ENCODE measurements at regions not wholly inside any gene's neighbourhood (a gene's known extent, or its start where the extent isn't known, plus 50 kb on each side); places are given as distances from the start of the nearest gene placed in this dataset.
A peak's percentile ranks its signal among the peaks of the same experiment; 100 is the strongest.

DNA sequence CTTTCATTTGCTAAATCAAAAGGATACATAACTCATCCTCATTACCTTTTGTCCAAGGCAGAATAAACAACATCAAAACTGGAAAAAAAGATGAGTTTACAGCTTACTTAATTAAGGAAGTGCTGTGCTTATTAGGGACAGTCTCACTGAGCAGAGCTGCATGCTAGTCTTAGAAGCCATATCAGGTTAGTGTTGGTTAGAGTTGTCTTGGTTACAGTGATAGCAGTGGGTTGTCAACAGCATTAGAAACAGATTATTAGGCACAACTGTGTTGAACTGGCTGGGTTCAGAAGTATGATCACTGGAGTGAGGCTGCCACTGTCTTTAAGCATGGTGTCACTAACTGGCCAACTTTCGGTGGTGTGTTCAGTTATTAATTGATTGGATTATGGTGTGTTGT, 503.9 kb upstream of the IGFBP3 start:
- no peak overlapping the region for H3K27ac Mint-ChIP-seq (ENCODE audit: unreplicated experiment)
- no peak for FAIRE-seq

GRCh38 chr7:46421441-46422230, 500.6 kb upstream of the IGFBP3 start:
- H2AFZ ChIP-seq (ENCODE audit: low read depth, low read length) = no peak overlapping the region
- no peak for TF ChIP-seq EZH2 (IDR thresholded peaks at IDR 0.05; ENCODE audit: insufficient read depth, low read length)
- TF ChIP-seq, protein P1, sequence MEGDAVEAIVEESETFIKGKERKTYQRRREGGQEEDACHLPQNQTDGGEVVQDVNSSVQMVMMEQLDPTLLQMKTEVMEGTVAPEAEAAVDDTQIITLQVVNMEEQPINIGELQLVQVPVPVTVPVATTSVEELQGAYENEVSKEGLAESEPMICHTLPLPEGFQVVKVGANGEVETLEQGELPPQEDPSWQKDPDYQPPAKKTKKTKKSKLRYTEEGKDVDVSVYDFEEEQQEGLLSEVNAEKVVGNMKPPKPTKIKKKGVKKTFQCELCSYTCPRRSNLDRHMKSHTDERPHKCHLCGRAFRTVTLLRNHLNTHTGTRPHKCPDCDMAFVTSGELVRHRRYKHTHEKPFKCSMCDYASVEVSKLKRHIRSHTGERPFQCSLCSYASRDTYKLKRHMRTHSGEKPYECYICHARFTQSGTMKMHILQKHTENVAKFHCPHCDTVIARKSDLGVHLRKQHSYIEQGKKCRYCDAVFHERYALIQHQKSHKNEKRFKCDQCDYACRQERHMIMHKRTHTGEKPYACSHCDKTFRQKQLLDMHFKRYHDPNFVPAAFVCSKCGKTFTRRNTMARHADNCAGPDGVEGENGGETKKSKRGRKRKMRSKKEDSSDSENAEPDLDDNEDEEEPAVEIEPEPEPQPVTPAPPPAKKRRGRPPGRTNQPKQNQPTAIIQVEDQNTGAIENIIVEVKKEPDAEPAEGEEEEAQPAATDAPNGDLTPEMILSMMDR (IDR thresholded peaks at IDR 0.05; ENCODE audit: insufficient read depth, low read depth, low read length) = no peak
- H3K36me3 Mint-ChIP-seq (ENCODE audit: low read depth, unreplicated experiment) = no peaks in the 10 kb centered on the region
- no peak for FAIRE-seq
- H3K36me3 ChIP-seq (ENCODE audit: insufficient read depth, low read length) = no peaks in the 10 kb centered on the region
- no peak overlapping the region for H3K27ac ChIP-seq (ENCODE audit: low read depth, low read length)
- no peak overlapping the region for H3K4me3 Mint-ChIP-seq (ENCODE audit: unreplicated experiment)
- DNase-seq (ENCODE audit: low read depth) = no peak
- H3K27me3 Mint-ChIP-seq (ENCODE audit: low read depth, unreplicated experiment) = peaks cover 4% of the 10 kb centered on the region
- H3K4me3 ChIP-seq (ENCODE audit: insufficient read depth, low read depth, low read length) = no peak overlapping the region
- no peaks in the 10 kb centered on the region for H3K9me3 ChIP-seq (ENCODE audit: insufficient read depth, low read depth, low read length)
- no peak overlapping the region for H3K9ac ChIP-seq (ENCODE audit: low read length)
- H3K4me2 ChIP-seq (ENCODE audit: low read length) = no peak overlapping the region
- no peaks in the 10 kb centered on the region for H3K4me1 Mint-ChIP-seq (ENCODE audit: low read depth, unreplicated experiment)
- no peaks in the 10 kb centered on the region for H3K27me3 ChIP-seq (ENCODE audit: insufficient read depth, low read length)
- H4K20me1 ChIP-seq (ENCODE audit: insufficient read depth, low read length) = no peaks in the 10 kb centered on the region
- H3K79me2 ChIP-seq (ENCODE audit: insufficient read depth, low read length) = no peaks in the 10 kb centered on the region
- no peaks in the 10 kb centered on the region for H3K4me1 ChIP-seq (ENCODE audit: insufficient read depth, low read length)
- H3K27ac Mint-ChIP-seq (ENCODE audit: unreplicated experiment) = no peak overlapping the region
- peaks cover 7% of the 10 kb centered on the region for H3K9me3 Mint-ChIP-seq (ENCODE audit: unreplicated experiment)

More for the DNA sequence above, 503.9 kb upstream of the IGFBP3 start:
- Histone ChIP-seq H3K4me3 (ENCODE audit: insufficient read depth, low read depth, low read length) (no peak overlapping the region), H2AFZ (ENCODE audit: low read depth, low read length) (no peak overlapping the region), H4K20me1 (ENCODE audit: insufficient read depth, low read length) (no peaks in the 10 kb centered on the region), H3K4me1 (ENCODE audit: insufficient read depth, low read length) (no peaks in the 10 kb centered on the region), H3K9me3 (ENCODE audit: insufficient read depth, low read depth, low read length) (no peaks in the 10 kb centered on the region), H3K79me2 (ENCODE audit: insufficient read depth, low read length) (no peaks in the 10 kb centered on the region), H3K4me2 (ENCODE audit: low read length) (no peak overlapping the region), H3K27ac (ENCODE audit: low read depth, low read length) (no peak overlapping the region), H3K27me3 (ENCODE audit: insufficient read depth, low read length) (no peaks in the 10 kb centered on the region), H3K9ac (ENCODE audit: low read length) (no peak overlapping the region), H3K36me3 (ENCODE audit: insufficient read depth, low read length) (no peaks in the 10 kb centered on the region)
- Mint-ChIP-seq H3K27me3 (ENCODE audit: low read depth, unreplicated experiment) (peaks cover 4% of the 10 kb centered on the region), H3K36me3 (ENCODE audit: low read depth, unreplicated experiment) (no peaks in the 10 kb centered on the region), H3K4me3 (ENCODE audit: unreplicated experiment) (no peak overlapping the region), H3K9me3 (ENCODE audit: unreplicated experiment) (peaks cover 9% of the 10 kb centered on the region), H3K4me1 (ENCODE audit: low read depth, unreplicated experiment) (no peaks in the 10 kb centered on the region)
- TF ChIP-seq, protein P1 (IDR thresholded peaks at IDR 0.05; ENCODE audit: insufficient read depth, low read depth, low read length) = no peak
- TF ChIP-seq EZH2 (IDR thresholded peaks at IDR 0.05; ENCODE audit: insufficient read depth, low read length) = no peak
- no peak for DNase-seq (ENCODE audit: low read depth)

- Mint-ChIP-seq H3K36me3 (ENCODE audit: low read depth, unreplicated experiment) (no peaks in the 10 kb centered on the region), H3K9me3 (ENCODE audit: unreplicated experiment) (no peaks in the 10 kb centered on the region), H3K27ac (ENCODE audit: unreplicated experiment) (peak overlapping the region; percentile 19), H3K4me3 (ENCODE audit: unreplicated experiment) (no peak overlapping the region), H3K27me3 (ENCODE audit: low read depth, unreplicated experiment) (peaks cover 2% of the 10 kb centered on the region), H3K4me1 (ENCODE audit: low read depth, unreplicated experiment) (peaks cover 6% of the 10 kb centered on the region)
- H4K20me1 ChIP-seq (ENCODE audit: insufficient read depth, low read length) = no peaks in the 10 kb centered on the region
- no peak overlapping the region for H3K4me3 ChIP-seq (ENCODE audit: insufficient read depth, low read depth, low read length)
- DNase-seq (ENCODE audit: low read depth) = peak; percentile 44
- no peaks in the 10 kb centered on the region for H3K9me3 ChIP-seq (ENCODE audit: insufficient read depth, low read depth, low read length)
- FAIRE-seq = no peak
- H3K79me2 ChIP-seq (ENCODE audit: insufficient read depth, low read length) = no peaks in the 10 kb centered on the region
- no peaks in the 10 kb centered on the region for H3K36me3 ChIP-seq (ENCODE audit: insufficient read depth, low read length)
- no peaks in the 10 kb centered on the region for H3K27me3 ChIP-seq (ENCODE audit: insufficient read depth, low read length)
- H2AFZ ChIP-seq (ENCODE audit: low read depth, low read length) = peak overlapping the region; percentile 37
- H3K4me1 ChIP-seq (ENCODE audit: insufficient read depth, low read length) = peaks cover 6% of the 10 kb centered on the region
- no peak overlapping the region for H3K9ac ChIP-seq (ENCODE audit: low read length)
- H3K4me2 ChIP-seq (ENCODE audit: low read length) = peak overlapping the region; percentile 16
- H3K27ac ChIP-seq (ENCODE audit: low read depth, low read length) = no peak overlapping the region
- TF ChIP-seq, protein P1 (IDR thresholded peaks at IDR 0.05; ENCODE audit: insufficient read depth, low read depth, low read length) = no peak
- TF ChIP-seq EZH2 (IDR thresholded peaks at IDR 0.05; ENCODE audit: insufficient read depth, low read length) = no peak
Observed at GRCh38 chr7:46414946-46415345, 493.9 kb upstream of the IGFBP3 start.
